Peyer's patch (tissue), 4 donors: ENCODE measurements at regions not wholly inside any gene's neighbourhood (a gene's known extent, or its start where the extent isn't known, plus 50 kb on each side); places are given as distances from the start of the nearest gene placed in this dataset.

Source experiments
- CTCF ChIP-seq, 6 experiments: fragments of 450-650 bp in 4 of 6; fragments of 200-600 bp in 2 of 6; sonication (generic) in 1 of 6; IDR thresholded peaks; one replicate each; pipeline ENCODE4 v1.5.1; 2017 to 2019; ENCODE audit warnings: antibody characterized with exemption in 6 of 6, mild to moderate bottlenecking in 3 of 6, moderate library complexity in 1 of 6
- POLR2A ChIP-seq, 2 donors: fragments of 450-650 bp; IDR thresholded peaks; one replicate each; pipeline ENCODE4 v1.5.1; 2017; ENCODE audit warnings: antibody characterized with exemption in 2 of 2, mild to moderate bottlenecking in 2 of 2, moderate library complexity in 2 of 2

GRCh38 chr5:92518318-92518904 is 1062.6 kb downstream of the NR2F1-AS1 start:
- TF ChIP-seq POLR2A (IDR thresholded peaks at IDR 0.05) (no peak), CTCF (IDR thresholded peaks at IDR 0.05) (peak in 4 of 6 experiments; percentile 28 to 31 (median 30))
